Adrenal gland (tissue), 9 donors: ENCODE measurements at regions not wholly inside any gene's neighbourhood (a gene's known extent, or its start where the extent isn't known, plus 50 kb on each side); places are given as distances from the start of the nearest gene placed in this dataset.

ENCODE experiments used
- DNase-seq, 7 donors: peaks; one replicate each; pipeline ENCODE4 v3.0.0-alpha.2; 2019 to 2020
- H3K27ac ChIP-seq, 5 donors: fragments of 200-600 bp; sonication (generic) in 4 of 5; 1 replicate in 3 of 5; 2 replicates in 2 of 5; pipeline versions ENCODE4 v1.5.1 to v1.8.0; 2016 to 2020; ENCODE audit warnings: mild to moderate bottlenecking in 1 of 5
- H3K27me3 ChIP-seq: fragments of 200-600 bp; 2 replicates; pipeline ENCODE4 v1.8.0; 2021
- H3K36me3 ChIP-seq, 2 donors: fragments of 200-600 bp; replicated peaks in 1 of 2; 1 replicate in 1 of 2; 2 replicates in 1 of 2; pipeline versions ENCODE4 v1.5.1 to v1.8.0; 2018 to 2022
- H3K4me1 ChIP-seq, 2 donors: fragments of 200-600 bp; replicated peaks in 1 of 2; 1 replicate in 1 of 2; 2 replicates in 1 of 2; pipeline versions ENCODE4 v1.5.1 to v1.8.0; 2018 to 2021
- H3K4me3 ChIP-seq, 4 donors: fragments of 200-600 bp; sonication (generic) in 3 of 4; one replicate each; pipeline ENCODE4 v1.5.1; 2016 to 2018
- H3K9me3 ChIP-seq, 3 donors: fragments of 200-600 bp; sonication (generic) in 1 of 3; replicated peaks in 1 of 3; 1 replicate in 2 of 3; 2 replicates in 1 of 3; pipeline versions ENCODE4 v1.5.1 to v1.8.0; 2016 to 2021
- POLR2A ChIP-seq, 2 donors: fragments of 450-650 bp; IDR thresholded peaks; one replicate each; pipeline ENCODE4 v1.6.1; 2017; ENCODE audit warnings: antibody characterized with exemption in 2 of 2, mild to moderate bottlenecking in 2 of 2, moderate library complexity in 1 of 2
- WGBS, 4 donors: extraction: QIAGEN DNeasy Blood & Tissue Kit in 2 of 4; methylation state at CpG; one replicate each; pipeline versions ENCODE4 v1.1.5 to v1.1.7; 2013 to 2017; 5-methylcytosine and 5-hydroxymethylcytosine counted together
- intact Hi-C, 2 donors: fragments of 100-400 bp; cut with DNase I; formaldehyde crosslinking; loops; one replicate each; pipeline versions ENCODE4 v1.14.1 to v1.15.0; 2022 to 2023
- TF ChIP-seq, protein P1 (sequence below), 6 experiments: fragments of 450-650 bp in 4 of 6; fragments of 200-600 bp in 2 of 6; sonication (generic) in 1 of 6; IDR thresholded peaks; 1 replicate in 5 of 6; 2 replicates in 1 of 6; pipeline versions ENCODE4 v1.5.1 to v1.8.0; 2016 to 2021; ENCODE audit warnings: antibody characterized with exemption in 6 of 6, mild to moderate bottlenecking in 2 of 6, moderate library complexity in 1 of 6
- donor health status: healthy with polysubstance abuse.
- donor health status: Bipolar disorder and iron deficiency.
- donor health status: DM: yes; HTN: yes; CAD: no.
- donor health status: DM: no; HTN: no; CAD: no.
- donor health status: DM: no; HTN: no; CAD: no.

- no peaks in the 10 kb centered on the region for H3K27me3 ChIP-seq
- no peak overlapping the region for H3K4me3 ChIP-seq
- no peaks in the 10 kb centered on the region for H3K36me3 ChIP-seq
- no peaks in the 10 kb centered on the region for H3K9me3 ChIP-seq
- TF ChIP-seq, protein P1, sequence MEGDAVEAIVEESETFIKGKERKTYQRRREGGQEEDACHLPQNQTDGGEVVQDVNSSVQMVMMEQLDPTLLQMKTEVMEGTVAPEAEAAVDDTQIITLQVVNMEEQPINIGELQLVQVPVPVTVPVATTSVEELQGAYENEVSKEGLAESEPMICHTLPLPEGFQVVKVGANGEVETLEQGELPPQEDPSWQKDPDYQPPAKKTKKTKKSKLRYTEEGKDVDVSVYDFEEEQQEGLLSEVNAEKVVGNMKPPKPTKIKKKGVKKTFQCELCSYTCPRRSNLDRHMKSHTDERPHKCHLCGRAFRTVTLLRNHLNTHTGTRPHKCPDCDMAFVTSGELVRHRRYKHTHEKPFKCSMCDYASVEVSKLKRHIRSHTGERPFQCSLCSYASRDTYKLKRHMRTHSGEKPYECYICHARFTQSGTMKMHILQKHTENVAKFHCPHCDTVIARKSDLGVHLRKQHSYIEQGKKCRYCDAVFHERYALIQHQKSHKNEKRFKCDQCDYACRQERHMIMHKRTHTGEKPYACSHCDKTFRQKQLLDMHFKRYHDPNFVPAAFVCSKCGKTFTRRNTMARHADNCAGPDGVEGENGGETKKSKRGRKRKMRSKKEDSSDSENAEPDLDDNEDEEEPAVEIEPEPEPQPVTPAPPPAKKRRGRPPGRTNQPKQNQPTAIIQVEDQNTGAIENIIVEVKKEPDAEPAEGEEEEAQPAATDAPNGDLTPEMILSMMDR (IDR thresholded peaks at IDR 0.05): no peak
- TF ChIP-seq POLR2A (IDR thresholded peaks at IDR 0.05): no peak
- no peak overlapping the region for H3K27ac ChIP-seq
- DNase-seq: no peak
- H3K4me1 ChIP-seq: no peaks in the 10 kb centered on the region
- WGBS, 4 donors: 80 to 91% (median 88%) methylated on average over 5 of the region's 5 CpGs
- intact Hi-C loops: no loop called here
Measured at GRCh38 chr12:91947459-91947858, 198.2 kb downstream of the BTG1 start.

DNA sequence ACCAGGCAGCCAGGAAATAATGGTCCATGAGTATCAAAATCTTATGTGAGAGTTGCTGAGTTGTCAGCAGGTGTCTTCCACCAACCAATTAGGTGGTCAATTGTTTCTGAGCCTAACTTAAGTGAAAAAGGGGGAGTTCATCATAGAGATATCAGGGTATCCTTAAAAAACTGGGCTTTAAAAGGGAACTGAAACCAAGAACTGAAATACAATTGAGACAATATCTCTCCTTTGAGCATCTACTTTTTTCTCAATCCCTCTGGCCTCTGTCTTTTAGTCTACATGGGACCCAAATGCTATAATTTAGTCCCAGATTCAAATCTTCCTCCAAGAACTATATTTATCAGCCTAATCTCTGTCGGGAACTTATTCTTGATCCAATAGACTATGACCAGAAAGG is 201.0 kb downstream of the BTG1 start:
- WGBS, 4 donors: 80 to 86% (median 84%) methylated on average over 1 of the region's 1 CpG

DNA sequence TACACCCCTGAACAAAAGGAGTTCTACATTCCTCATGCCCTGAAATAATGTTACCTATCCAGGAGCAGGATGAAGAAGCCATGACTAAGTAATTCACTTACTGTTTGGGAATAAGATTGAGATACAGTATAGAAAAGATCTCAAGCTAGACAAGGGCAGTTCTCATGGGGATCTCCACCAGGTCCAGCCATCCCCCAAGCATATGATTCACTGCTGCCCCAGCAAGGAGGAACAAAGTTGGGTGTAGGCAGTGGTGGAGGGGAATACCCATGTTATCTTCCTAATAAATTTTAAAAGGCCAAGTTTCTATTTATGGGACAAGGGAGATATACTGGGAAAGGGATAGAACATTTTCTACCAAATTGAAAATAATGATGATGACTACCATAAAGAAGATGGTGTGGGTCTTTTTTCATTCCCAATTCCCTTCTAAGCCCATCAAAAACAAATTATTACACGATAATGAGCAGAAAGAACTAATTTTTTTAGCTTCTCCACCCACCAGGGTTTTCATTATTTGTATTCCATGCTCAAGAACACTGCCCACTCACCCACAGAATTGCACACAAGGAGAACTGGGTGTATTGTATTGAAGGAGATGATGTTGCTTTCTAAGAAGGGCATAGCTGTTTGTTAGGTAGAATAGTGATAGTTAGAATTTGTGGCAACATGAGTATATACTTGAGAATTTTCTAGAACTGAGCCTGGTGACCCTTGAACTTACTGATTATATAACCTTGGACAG is 204.6 kb downstream of the BTG1 start:
- peak in 2 of 7 donors; percentile 8 to 26 for DNase-seq
- TF ChIP-seq, protein P1 (IDR thresholded peaks at IDR 0.05): no peak
- no peak for TF ChIP-seq POLR2A (IDR thresholded peaks at IDR 0.05)
- peaks cover 0 to 5% (median 0%) of the 10 kb centered on the region in 3 donors for H3K9me3 ChIP-seq
- no peak overlapping the region for H3K4me3 ChIP-seq
- H3K27ac ChIP-seq: no peak overlapping the region
- WGBS, 4 donors: 76 to 87% (median 83%) methylated on average over 1 of the region's 1 CpG
- intact Hi-C loops: no loop called here
- no peaks in the 10 kb centered on the region for H3K27me3 ChIP-seq
- H3K36me3 ChIP-seq: no peaks in the 10 kb centered on the region
- H3K4me1 ChIP-seq: no peaks in the 10 kb centered on the region

More for the DNA sequence above, 201.0 kb downstream of the BTG1 start:
- no peaks in the 10 kb centered on the region for H3K9me3 ChIP-seq
- intact Hi-C loops: no loop called here
- H3K4me1 ChIP-seq: no peaks in the 10 kb centered on the region
- no peaks in the 10 kb centered on the region for H3K27me3 ChIP-seq
- no peak for DNase-seq
- H3K27ac ChIP-seq: no peak overlapping the region
- no peak overlapping the region for H3K4me3 ChIP-seq
- no peaks in the 10 kb centered on the region for H3K36me3 ChIP-seq
- TF ChIP-seq POLR2A (IDR thresholded peaks at IDR 0.05): no peak
- TF ChIP-seq, protein P1 (IDR thresholded peaks at IDR 0.05): no peak

GRCh38 chr12:91940322-91940721 is 205.3 kb downstream of the BTG1 start:
- Histone ChIP-seq H3K4me1 (peaks cover 0 to 2% of the 10 kb centered on the region in 2 donors), H3K4me3 (no peak overlapping the region), H3K36me3 (no peaks in the 10 kb centered on the region), H3K9me3 (peaks cover 0 to 5% (median 0%) of the 10 kb centered on the region in 3 donors), H3K27ac (no peak overlapping the region), H3K27me3 (no peaks in the 10 kb centered on the region)
- intact Hi-C loops: no loop called here
- no peak for DNase-seq
- TF ChIP-seq POLR2A (IDR thresholded peaks at IDR 0.05): no peak
- TF ChIP-seq, protein P1 (IDR thresholded peaks at IDR 0.05): no peak
- 90 to 99% (median 96%) methylated on average over 1 of the region's 1 CpG for WGBS, 4 donors
